Stomach smooth muscle (tissue), 2 donors: ENCODE measurements at regions not wholly inside any gene's neighbourhood (a gene's known extent, or its start where the extent isn't known, plus 50 kb on each side); places are given as distances from the start of the nearest gene placed in this dataset.

ENCODE experiments used
- H3K27ac ChIP-seq: one replicate; pipeline ENCODE4 v1.7.0; 2013; ENCODE audit warnings: mild to moderate bottlenecking, low read length, inconsistent platforms
- H3K27me3 ChIP-seq, 2 donors: one replicate each; pipeline ENCODE4 v1.7.0; 2013; ENCODE audit warnings: low read length in 2 of 2; ENCODE audit not compliant: insufficient read depth in 2 of 2, control insufficient read depth in 1 of 2
- H3K36me3 ChIP-seq, 2 donors: one replicate each; pipeline ENCODE4 v1.7.0; 2013; ENCODE audit warnings: low read length in 2 of 2; ENCODE audit not compliant: control insufficient read depth in 2 of 2, insufficient read depth in 2 of 2
- H3K4me1 ChIP-seq: one replicate; pipeline ENCODE4 v1.7.0; 2013; ENCODE audit warnings: low read length; ENCODE audit not compliant: control insufficient read depth, insufficient read depth
- H3K4me3 ChIP-seq, 2 donors: one replicate each; pipeline ENCODE4 v1.7.0; 2013; ENCODE audit warnings: low read length in 2 of 2
- H3K9ac ChIP-seq, 2 donors: one replicate each; pipeline ENCODE4 v1.7.0; 2013; ENCODE audit warnings: low read length in 2 of 2, mild to moderate bottlenecking in 1 of 2
- H3K9me3 ChIP-seq, 2 donors: one replicate each; pipeline ENCODE4 v1.7.0; 2013; ENCODE audit warnings: low read length in 2 of 2; ENCODE audit not compliant: control insufficient read depth in 2 of 2
- donor health status: healthy.
- donor health status: Pancreatic carcinoma.

DNA sequence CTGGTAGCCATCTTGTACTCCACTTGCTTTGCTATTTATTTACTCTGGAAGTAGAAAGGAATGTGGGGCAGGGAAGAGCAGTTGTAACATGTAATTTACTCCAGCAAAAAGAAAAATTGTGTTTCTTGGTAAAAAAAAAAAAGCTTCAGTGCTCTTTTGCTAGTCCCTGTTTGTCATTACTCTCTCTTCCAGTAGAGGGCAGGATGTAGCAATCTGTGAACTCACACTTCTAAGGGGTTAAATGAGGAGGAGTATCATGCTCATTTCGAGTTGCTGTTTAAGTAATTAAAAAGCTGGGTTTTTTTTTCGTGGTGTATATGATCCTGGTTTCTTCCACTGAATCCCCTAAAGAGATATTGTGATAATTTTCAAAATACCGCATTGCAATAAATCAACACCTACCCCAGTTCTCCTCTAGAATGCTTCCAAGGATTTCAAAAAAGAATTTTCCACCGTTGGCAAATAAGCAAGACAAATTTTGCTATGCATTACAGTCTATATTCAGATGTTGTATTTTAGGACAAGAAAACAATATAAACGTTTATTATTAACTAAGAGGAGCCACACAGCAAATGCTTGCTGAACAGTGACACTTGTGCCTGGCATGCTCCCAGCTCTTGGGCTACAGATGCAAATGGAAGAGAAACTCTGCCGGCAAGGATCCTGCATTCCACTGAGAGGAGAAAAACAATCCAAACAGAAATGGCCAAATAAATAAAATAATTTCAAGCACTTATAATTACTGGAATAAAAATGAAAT, 261.6 kb downstream of the ASXL3 start:
- Histone ChIP-seq H3K9me3 (no peaks in the 10 kb centered on the region), H3K27ac (no peak overlapping the region), H3K4me3 (peak overlapping the region; percentile 9 to 47), H3K4me1 (no peaks in the 10 kb centered on the region), H3K27me3 (no peaks in the 10 kb centered on the region), H3K9ac (no peak overlapping the region), H3K36me3 (no peaks in the 10 kb centered on the region)

DNA sequence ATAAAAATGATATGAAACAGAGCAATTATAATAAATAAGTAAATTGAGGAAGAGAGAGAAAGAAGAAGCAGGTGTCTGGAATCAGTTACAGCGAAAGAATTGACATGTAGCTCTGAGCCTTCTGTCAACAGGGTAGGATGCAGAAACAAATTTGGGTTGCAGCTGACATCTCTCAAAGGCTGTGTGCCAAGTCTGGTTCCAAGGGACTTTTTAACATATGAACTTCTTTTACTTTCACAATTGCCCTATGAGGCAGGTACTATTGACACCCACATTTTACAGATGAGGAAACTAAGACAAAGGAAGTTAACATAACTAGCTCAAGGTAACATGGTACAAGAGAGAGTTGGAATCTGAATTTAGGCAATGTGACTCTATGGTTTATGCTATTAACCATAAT, 260.0 kb downstream of the ASXL3 start:
- H3K9me3 ChIP-seq: no peaks in the 10 kb centered on the region
- H3K36me3 ChIP-seq: no peaks in the 10 kb centered on the region
- no peak overlapping the region for H3K9ac ChIP-seq
- no peaks in the 10 kb centered on the region for H3K4me1 ChIP-seq
- no peaks in the 10 kb centered on the region for H3K27me3 ChIP-seq
- H3K4me3 ChIP-seq: no peak overlapping the region
- no peak overlapping the region for H3K27ac ChIP-seq

DNA sequence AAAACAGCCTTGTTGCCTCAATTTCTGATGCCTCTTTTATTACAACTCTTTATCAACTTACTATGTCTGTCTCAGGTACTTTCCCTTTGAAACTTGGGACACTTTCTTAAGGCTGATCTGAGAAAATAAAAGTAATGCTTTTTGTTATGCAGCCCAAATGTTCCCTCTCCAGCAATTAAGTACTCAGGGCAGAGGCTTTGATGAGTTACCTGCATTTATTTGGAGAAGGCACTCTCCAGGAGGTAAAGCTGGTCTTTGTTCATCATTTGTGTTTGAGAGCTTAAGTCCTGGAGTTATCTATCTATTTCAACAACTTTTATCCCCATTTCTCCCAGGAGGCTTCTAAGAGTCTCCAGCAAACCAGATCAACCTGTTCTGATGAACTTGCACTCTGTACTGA, 259.2 kb downstream of the ASXL3 start:
- H3K4me1 ChIP-seq: no peaks in the 10 kb centered on the region

DNA sequence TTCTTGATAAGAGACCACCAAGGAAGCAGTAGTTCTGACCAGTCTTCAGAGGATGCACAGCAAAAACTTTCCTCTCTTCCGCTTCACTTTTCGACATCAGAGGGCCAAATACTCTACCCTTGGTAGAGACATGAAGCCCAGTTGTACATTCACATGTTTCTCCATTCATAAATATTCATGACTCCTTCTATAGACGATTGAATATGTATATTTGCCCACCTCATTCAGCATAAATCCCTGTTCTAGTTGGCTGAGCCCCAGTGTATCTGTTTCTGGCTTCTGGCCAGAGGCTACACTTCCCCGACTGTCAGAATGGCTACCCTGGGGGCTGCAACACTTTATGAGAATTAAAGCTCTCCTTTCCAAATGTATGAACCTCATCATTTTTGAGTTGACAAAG, 258.5 kb downstream of the ASXL3 start:
- Histone ChIP-seq H3K36me3 (no peaks in the 10 kb centered on the region), H3K4me3 (no peak overlapping the region), H3K4me1 (no peaks in the 10 kb centered on the region), H3K9ac (no peak overlapping the region), H3K27ac (no peak overlapping the region), H3K27me3 (no peaks in the 10 kb centered on the region), H3K9me3 (peaks cover 3 to 5% of the 10 kb centered on the region in 2 donors)

More for the DNA sequence above, 259.2 kb downstream of the ASXL3 start:
- H3K9ac ChIP-seq: no peak overlapping the region
- H3K36me3 ChIP-seq: no peaks in the 10 kb centered on the region
- no peak overlapping the region for H3K4me3 ChIP-seq
- no peaks in the 10 kb centered on the region for H3K27me3 ChIP-seq
- peaks cover 0 to 3% of the 10 kb centered on the region in 2 donors for H3K9me3 ChIP-seq
- no peak overlapping the region for H3K27ac ChIP-seq

DNA sequence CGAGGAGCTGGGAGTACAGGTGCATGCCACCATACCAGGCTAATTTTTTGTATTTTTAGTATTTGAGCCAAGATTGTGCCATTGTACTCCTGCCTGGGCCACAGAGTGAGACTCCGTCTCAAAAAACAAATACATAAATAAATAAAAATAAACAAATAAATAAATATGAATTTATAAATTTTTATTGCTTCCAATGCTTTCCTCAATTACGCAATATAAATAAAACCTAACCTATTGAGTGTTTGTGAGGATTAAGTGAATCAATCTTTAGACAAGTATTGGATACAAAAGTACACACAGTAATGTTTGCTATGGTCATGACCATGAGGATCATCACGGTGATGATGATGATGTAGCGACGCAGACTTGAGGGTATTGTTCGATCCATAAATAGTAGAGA, 257.4 kb downstream of the ASXL3 start:
- H3K9me3 ChIP-seq: peaks cover 3 to 5% of the 10 kb centered on the region in 2 donors
- H3K4me1 ChIP-seq: no peaks in the 10 kb centered on the region
- no peaks in the 10 kb centered on the region for H3K27me3 ChIP-seq
- H3K27ac ChIP-seq: no peak overlapping the region
- no peaks in the 10 kb centered on the region for H3K36me3 ChIP-seq
- no peak overlapping the region for H3K9ac ChIP-seq
- no peak overlapping the region for H3K4me3 ChIP-seq

DNA sequence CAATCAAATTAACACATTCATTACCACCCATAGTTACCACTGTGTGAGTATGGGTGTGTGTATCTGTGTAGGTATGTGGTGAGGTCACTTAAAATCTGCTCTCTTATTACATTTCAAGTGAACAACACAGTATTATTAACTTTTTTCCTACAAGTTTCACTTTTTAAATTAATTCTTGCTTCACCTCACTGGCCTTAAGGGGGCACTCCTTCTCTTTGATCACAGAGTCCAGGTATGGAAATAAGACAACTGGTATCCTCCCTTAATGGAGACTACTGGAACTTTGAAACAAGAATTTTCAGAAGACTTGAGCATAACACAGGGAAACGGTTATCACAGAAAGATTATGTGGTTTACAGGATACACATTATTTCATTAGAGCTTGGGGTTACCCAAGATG, 255.8 kb downstream of the ASXL3 start:
- Histone ChIP-seq H3K36me3 (no peaks in the 10 kb centered on the region), H3K27ac (no peak overlapping the region), H3K27me3 (no peaks in the 10 kb centered on the region), H3K9me3 (peaks cover 3 to 5% of the 10 kb centered on the region in 2 donors), H3K9ac (no peak overlapping the region), H3K4me3 (no peak overlapping the region), H3K4me1 (no peaks in the 10 kb centered on the region)

DNA sequence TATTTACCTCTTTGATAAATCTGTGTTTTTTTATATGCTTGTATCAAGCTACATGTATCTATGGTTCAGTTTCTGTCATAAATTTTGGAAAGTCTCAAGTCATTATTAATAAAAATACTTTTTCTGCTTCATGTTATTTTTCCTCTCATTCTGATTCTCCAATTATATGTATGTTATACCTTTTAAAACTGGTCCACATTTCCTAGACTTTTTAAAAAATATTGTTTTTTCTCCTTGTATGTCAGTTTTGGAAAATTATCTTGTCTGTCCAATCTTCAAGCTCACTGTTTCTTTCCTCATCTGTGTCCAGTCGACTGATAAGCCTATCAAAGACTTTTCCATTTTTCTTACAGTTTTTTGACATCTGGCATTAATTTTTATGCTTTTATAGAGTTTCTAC, 253.4 kb downstream of the ASXL3 start:
- Histone ChIP-seq H3K27me3 (no peaks in the 10 kb centered on the region), H3K36me3 (no peaks in the 10 kb centered on the region)

DNA sequence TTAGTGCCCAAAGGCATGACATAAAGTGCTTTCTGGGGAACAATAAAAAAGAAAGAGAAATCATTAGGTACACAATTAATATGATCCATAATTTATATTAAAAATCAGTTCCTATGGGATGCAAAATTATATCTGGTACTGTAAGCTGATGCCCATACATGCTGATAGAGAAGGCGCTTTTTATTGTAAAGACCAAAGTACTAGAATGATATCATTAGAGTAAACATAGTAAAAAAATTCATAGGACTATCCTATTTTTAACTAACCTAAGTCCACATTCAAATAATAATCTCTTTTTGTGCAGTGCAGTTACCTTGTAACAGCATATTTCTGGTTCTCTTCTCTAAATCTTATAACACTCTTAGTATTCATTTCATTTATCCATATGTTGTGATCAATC, 252.2 kb downstream of the ASXL3 start:
- peaks cover 3 to 5% of the 10 kb centered on the region in 2 donors for H3K9me3 ChIP-seq
- no peak overlapping the region for H3K4me3 ChIP-seq

More for the DNA sequence above, 253.4 kb downstream of the ASXL3 start:
- H3K4me1 ChIP-seq: no peaks in the 10 kb centered on the region
- H3K9me3 ChIP-seq: peaks cover 3 to 5% of the 10 kb centered on the region in 2 donors
- H3K9ac ChIP-seq: no peak overlapping the region
- no peak overlapping the region for H3K27ac ChIP-seq
- H3K4me3 ChIP-seq: no peak overlapping the region

DNA sequence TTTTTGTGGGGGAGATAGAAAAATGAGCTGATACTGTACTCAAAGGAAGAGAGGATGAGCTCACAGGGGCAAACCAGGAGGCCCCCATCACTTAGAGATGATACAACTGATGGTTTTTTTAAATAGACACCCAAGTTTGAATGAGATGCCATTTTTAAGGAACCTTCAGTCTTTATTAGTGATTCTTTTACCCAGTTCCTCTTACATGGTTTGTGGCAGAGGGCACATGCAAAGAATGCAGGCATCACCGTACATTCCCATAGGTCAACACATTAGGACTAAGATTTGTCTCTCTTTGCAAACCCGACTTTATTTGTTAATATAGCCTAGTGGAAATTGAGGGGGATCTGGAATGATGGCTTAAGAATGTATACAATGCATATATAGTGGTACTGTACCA, 250.9 kb downstream of the ASXL3 start:
- Histone ChIP-seq H3K4me1 (no peaks in the 10 kb centered on the region), H3K9me3 (peaks cover 3 to 5% of the 10 kb centered on the region in 2 donors), H3K36me3 (no peaks in the 10 kb centered on the region), H3K27ac (no peak overlapping the region), H3K9ac (no peak overlapping the region), H3K4me3 (no peak overlapping the region), H3K27me3 (no peaks in the 10 kb centered on the region)

More for the DNA sequence above, 252.2 kb downstream of the ASXL3 start:
- H3K27ac ChIP-seq: no peak overlapping the region
- H3K4me1 ChIP-seq: no peaks in the 10 kb centered on the region
- H3K36me3 ChIP-seq: no peaks in the 10 kb centered on the region
- H3K27me3 ChIP-seq: no peaks in the 10 kb centered on the region
- H3K9ac ChIP-seq: no peak overlapping the region

DNA sequence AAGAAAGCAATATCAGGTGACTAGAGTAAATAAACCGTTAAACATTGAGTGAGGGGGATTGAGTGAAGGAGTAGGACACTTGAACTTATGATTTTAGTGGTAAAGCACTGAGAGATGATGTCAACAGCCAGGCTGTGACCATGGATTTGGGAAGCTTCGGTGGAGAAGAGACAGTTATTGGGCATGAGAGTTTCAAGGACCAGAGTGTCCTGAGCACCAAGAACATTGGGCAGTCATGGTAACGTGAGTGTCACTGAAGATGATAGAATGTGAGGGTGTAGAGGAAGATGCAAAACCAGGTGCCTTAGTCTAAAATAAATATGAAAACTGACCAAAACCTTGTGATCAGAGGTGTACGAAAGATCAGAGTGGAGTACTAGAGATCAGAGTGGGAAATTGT, 248.1 kb downstream of the ASXL3 start:
- no peak overlapping the region for H3K9ac ChIP-seq
- no peak overlapping the region for H3K4me3 ChIP-seq
- no peaks in the 10 kb centered on the region for H3K36me3 ChIP-seq
- no peaks in the 10 kb centered on the region for H3K27me3 ChIP-seq
- H3K4me1 ChIP-seq: no peaks in the 10 kb centered on the region
- H3K27ac ChIP-seq: no peak overlapping the region
- no peaks in the 10 kb centered on the region for H3K9me3 ChIP-seq

DNA sequence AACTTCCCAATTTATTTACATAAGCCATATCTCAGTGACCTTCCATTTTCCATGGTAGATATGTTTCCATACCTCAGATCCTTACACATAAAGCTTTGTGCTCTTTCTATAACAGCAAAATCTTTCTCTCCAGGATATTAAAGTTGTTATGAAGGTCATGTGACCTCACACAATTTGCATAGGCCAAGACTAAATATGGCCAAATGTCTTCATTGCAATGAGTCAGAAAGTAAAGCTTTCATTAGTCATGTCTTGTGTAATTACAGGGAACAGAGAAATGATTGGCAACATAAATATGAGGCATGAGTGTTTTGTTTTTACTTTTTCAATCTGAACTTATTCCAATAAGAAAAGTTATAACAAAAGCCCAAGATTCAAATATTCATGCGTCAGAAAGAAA, 243.5 kb downstream of the ASXL3 start:
- Histone ChIP-seq H3K36me3 (no peaks in the 10 kb centered on the region), H3K4me3 (no peak overlapping the region), H3K27me3 (peaks cover 0 to 8% of the 10 kb centered on the region in 2 donors), H3K4me1 (no peaks in the 10 kb centered on the region), H3K9me3 (no peaks in the 10 kb centered on the region), H3K9ac (no peak overlapping the region), H3K27ac (no peak overlapping the region)
